HepG2 (cell line): ENCODE measurements at regions not wholly inside any gene's neighbourhood (a gene's known extent, or its start where the extent isn't known, plus 50 kb on each side); places are given as distances from the start of the nearest gene placed in this dataset.

ENCODE experiments used
- AHDC1 ChIP-seq: sonication (generic); formaldehyde crosslinking; IDR thresholded peaks from 2 replicates; pipeline ENCODE4 v1.5.1; 2020; ENCODE audit warnings: mild to moderate bottlenecking, missing genetic modification reagents, borderline replicate concordance
- ARNT ChIP-seq: fragments of 450-650 bp; IDR thresholded peaks from 2 replicates; pipeline ENCODE4 v1.6.1; 2017
- ELF1 ChIP-seq: sonication (generic); formaldehyde crosslinking; IDR thresholded peaks from 2 replicates; pipeline ENCODE4 v1.4.0; 2020; ENCODE audit warnings: missing genetic modification reagents
- GLMP ChIP-seq: sonication (generic); formaldehyde crosslinking; IDR thresholded peaks from 2 replicates; pipeline ENCODE4 v1.9.0; 2021; ENCODE audit warnings: missing genetic modification reagents, mild to moderate bottlenecking, borderline replicate concordance
- GMEB2 ChIP-seq: IDR thresholded peaks from 2 replicates; pipeline ENCODE4 v1.6.1; 2016; ENCODE audit warnings: missing biosample characterization, missing genetic modification reagents, low read depth
- HDAC2 ChIP-seq: sonication (generic); formaldehyde crosslinking; IDR thresholded peaks from 2 replicates; pipeline ENCODE4 v1.4.0; 2020; ENCODE audit warnings: missing genetic modification reagents
- HNRNPL ChIP-seq: fragments of 200-400 bp; formaldehyde crosslinking; IDR thresholded peaks from 2 replicates; pipeline ENCODE4 v1.6.1; 2017; ENCODE audit warnings: mild to moderate bottlenecking, low read depth, low read length
- HOXA3 ChIP-seq: sonication (generic); formaldehyde crosslinking; IDR thresholded peaks from 2 replicates; pipeline ENCODE4 v1.5.0; 2020; ENCODE audit warnings: missing genetic modification reagents
- JUN ChIP-seq: sonication (generic); formaldehyde crosslinking; IDR thresholded peaks from 2 replicates; pipeline ENCODE4 v1.4.0; 2020; ENCODE audit warnings: mild to moderate bottlenecking, missing genetic modification reagents
- MYC ChIP-seq: sonication (generic); formaldehyde crosslinking; IDR thresholded peaks from 2 replicates; pipeline ENCODE4 v1.9.0; 2021; ENCODE audit warnings: missing genetic modification reagents, borderline replicate concordance
- NCOR1 ChIP-seq: fragments of 200-600 bp; sonication (generic); IDR thresholded peaks from 2 replicates; pipeline ENCODE4 v1.7.0; 2017; ENCODE audit warnings: antibody characterized with exemption, low read length, borderline replicate concordance
- SAP130 ChIP-seq: IDR thresholded peaks from 2 replicates; pipeline ENCODE4 v1.6.1; 2016; ENCODE audit warnings: low read depth
- SIX4 ChIP-seq: sonication (generic); formaldehyde crosslinking; IDR thresholded peaks from 2 replicates; pipeline ENCODE4 v1.4.0; 2020; ENCODE audit warnings: missing genetic modification reagents
- SOX5 ChIP-seq: IDR thresholded peaks from 2 replicates; pipeline ENCODE4 v1.6.1; 2016; ENCODE audit warnings: borderline replicate concordance
- TGIF2 ChIP-seq: IDR thresholded peaks from 2 replicates; pipeline ENCODE4 v1.6.1; 2016; ENCODE audit warnings: control low read depth, missing compliant biosample characterization
- THYN1 ChIP-seq: sonication (generic); formaldehyde crosslinking; IDR thresholded peaks from 2 replicates; pipeline ENCODE4 v1.8.1; 2023; ENCODE audit warnings: low read depth, mild to moderate bottlenecking, moderate library complexity, missing genetic modification reagents, borderline replicate concordance
- ZBTB34 ChIP-seq: sonication (generic); formaldehyde crosslinking; IDR thresholded peaks from 2 replicates; pipeline ENCODE4 v1.8.0; 2022; ENCODE audit warnings: mild to moderate bottlenecking, missing genetic modification reagents
- ZBTB8A ChIP-seq: sonication (generic); formaldehyde crosslinking; IDR thresholded peaks from 2 replicates; pipeline ENCODE4 v1.4.0; 2020; ENCODE audit warnings: mild to moderate bottlenecking, low read depth, missing genetic modification reagents, borderline replicate concordance
- ZNF292 ChIP-seq: sonication (generic); formaldehyde crosslinking; IDR thresholded peaks from 2 replicates; pipeline ENCODE4 v1.8.1; 2022; ENCODE audit warnings: mild to moderate bottlenecking, low read depth, missing genetic modification reagents, borderline replicate concordance
- ZNF431 ChIP-seq: sonication (generic); formaldehyde crosslinking; IDR thresholded peaks from 2 replicates; pipeline ENCODE4 v1.9.0; 2022; ENCODE audit warnings: missing genetic modification reagents, low read depth, mild to moderate bottlenecking, borderline replicate concordance
- ZNF790 ChIP-seq: sonication (generic); formaldehyde crosslinking; IDR thresholded peaks from 2 replicates; pipeline ENCODE4 v1.8.0; 2022; ENCODE audit warnings: missing genetic modification reagents, mild to moderate bottlenecking, borderline replicate concordance

GRCh38 chr20:53800883-53801604 lies 207.4 kb upstream of the ZNF217 start (continued):
- TF ChIP-seq ZBTB34 (CRISPR knock-in tag) (peak; percentile 91), AHDC1 (CRISPR knock-in tag) (peak; percentile 98), ELF1 (CRISPR knock-in tag) (no peak), ZNF292 (CRISPR knock-in tag) (peak; percentile 93; the same call in 1 of the 2 replicates), MYC (CRISPR knock-in tag) (peak; percentile 72), TGIF2 (CRISPR knock-in tag) (peak; percentile 78; the same call in 1 of the 2 replicates), ZNF790 (CRISPR knock-in tag) (peak; percentile 65; the same call in 1 of the 2 replicates), SAP130 (CRISPR knock-in tag) (peak; percentile 88), HOXA3 (peak; percentile 92), GLMP (no peak), HNRNPL (no peak), HDAC2 (CRISPR knock-in tag) (peak; percentile 99), SIX4 (CRISPR knock-in tag) (peak; percentile 91), THYN1 (0 out of 2 replicates have a peak, but pooled peaks have one; percentile 92), ZNF431 (peak; percentile 91; the same call in 1 of the 2 replicates), GMEB2 (CRISPR knock-in tag) (no peak), SOX5 (peak; percentile 94), ZBTB8A (peak; percentile 77; the same call in 1 of the 2 replicates), JUN (CRISPR knock-in tag) (peak; percentile 79; the same call in 1 of the 2 replicates), ARNT (no peak), NCOR1 (peak; percentile 97)
